GM12872 (cell line): ENCODE measurements at regions not wholly inside any gene's neighbourhood (a gene's known extent, or its start where the extent isn't known, plus 50 kb on each side); places are given as distances from the start of the nearest gene placed in this dataset.

ENCODE experiments used
- CTCF ChIP-seq: IDR thresholded peaks from 3 replicates; pipeline ENCODE4 v1.5.1; 2011; ENCODE audit warnings: low read depth, mild to moderate bottlenecking, low read length, moderate library complexity; ENCODE audit not compliant: insufficient read depth

GRCh38 chr3:162938083-162938482, 1441.5 kb downstream of the OTOL1 start:
- no peak for TF ChIP-seq CTCF

- TF ChIP-seq CTCF, result no peak
These were observed 1449.0 kb downstream of the OTOL1 start for GRCh38 chr3:162945626-162946025.

- TF ChIP-seq CTCF, result no peak
These were observed 1460.1 kb downstream of the OTOL1 start for GRCh38 chr3:162956711-162957110.

GRCh38 chr3:162960269-162960668, 1463.7 kb downstream of the OTOL1 start:
- TF ChIP-seq CTCF, result no peak

GRCh38 chr3:162970292-162970691, 1473.7 kb downstream of the OTOL1 start:
- no peak for TF ChIP-seq CTCF

GRCh38 chr3:162971715-162972114, 1475.1 kb downstream of the OTOL1 start:
- no peak for TF ChIP-seq CTCF

- TF ChIP-seq CTCF, result no peak
These were observed 1476.9 kb downstream of the OTOL1 start for GRCh38 chr3:162973428-162973917.

- no peak for TF ChIP-seq CTCF
These were observed 1481.5 kb downstream of the OTOL1 start for GRCh38 chr3:162978136-162978535.
